OCI-LY3 (cell line): ENCODE measurements at regions not wholly inside any gene's neighbourhood (a gene's known extent, or its start where the extent isn't known, plus 50 kb on each side); places are given as distances from the start of the nearest gene placed in this dataset.

Source experiments
- CTCF ChIP-seq: fragments of 200-600, 300-600 bp; sonication (generic); IDR thresholded peaks from 2 replicates; pipeline ENCODE4 v1.5.1; 2014; ENCODE audit warnings: antibody characterized with exemption, low read length, low read depth
- EZH2phosphoT487 ChIP-seq: fragments of 200-600 bp; shearing (Covaris generic); IDR thresholded peaks from 2 replicates; pipeline ENCODE4 v1.6.1; 2018; ENCODE audit warnings: antibody characterized with exemption, mixed run types, low read depth

GRCh38 chr5:86795659-86796058 lies 177.9 kb downstream of the COX7C start:
- TF ChIP-seq CTCF (no peak), EZH2phosphoT487 (no peak)
